ENCODE measurements at regions not wholly inside any gene's neighbourhood (a gene's known extent, or its start where the extent isn't known, plus 50 kb on each side); places are given as distances from the start of the nearest gene placed in this dataset.

DNA sequence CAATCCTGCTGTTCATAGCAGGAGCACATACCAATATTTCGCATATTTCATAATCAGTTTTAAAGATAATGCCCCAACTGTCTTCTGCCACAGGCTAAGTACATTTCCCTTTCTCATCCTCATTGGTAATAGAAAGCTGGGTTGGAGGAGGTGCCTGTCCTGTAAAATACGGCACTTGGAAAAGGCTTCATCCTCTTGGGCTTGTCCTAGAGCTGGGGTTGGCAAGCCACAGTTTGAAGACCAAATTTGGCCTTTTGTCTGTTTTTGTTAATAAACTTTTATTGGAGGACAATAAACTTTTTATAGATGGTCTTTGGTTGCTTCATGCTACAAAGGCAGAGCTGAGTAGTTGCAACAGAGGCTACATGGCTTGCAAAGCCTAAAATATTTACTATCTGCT, 997.8 kb upstream of the CDH18 start:
- no peaks in the 10 kb centered on the region for H3K79me2 ChIP-seq (ENCODE audit: insufficient read depth, low read length)
- no peak overlapping the region for H3K9ac ChIP-seq (ENCODE audit: low read depth, low read length)
- H3K36me3 ChIP-seq (ENCODE audit: insufficient read depth, low read length) = no peaks in the 10 kb centered on the region
- H3K27ac ChIP-seq (ENCODE audit: low read length) = no peak overlapping the region
- H3K4me2 ChIP-seq (ENCODE audit: insufficient read depth, low read length) = no peak overlapping the region
- H3K4me3 ChIP-seq (ENCODE audit: low read depth in 1 of 2, low read length in 2 of 2) = no peak overlapping the region
- no peaks in the 10 kb centered on the region for H3K9me3 ChIP-seq (ENCODE audit: insufficient read depth, low read length, severe bottlenecking)
- H4K20me1 ChIP-seq (ENCODE audit: insufficient read depth, low read length) = no peaks in the 10 kb centered on the region
- H3K4me1 ChIP-seq (ENCODE audit: insufficient read depth, low read length) = no peaks in the 10 kb centered on the region
- DNase-seq (no peak), ATAC-seq (ENCODE audit: insufficient read depth, low read depth) (no peak)
- TF ChIP-seq EZH2 (IDR thresholded peaks at IDR 0.05; ENCODE audit: borderline replicate concordance, low read depth, low read length, severe bottlenecking) = no peak
- TF ChIP-seq, protein P1, sequence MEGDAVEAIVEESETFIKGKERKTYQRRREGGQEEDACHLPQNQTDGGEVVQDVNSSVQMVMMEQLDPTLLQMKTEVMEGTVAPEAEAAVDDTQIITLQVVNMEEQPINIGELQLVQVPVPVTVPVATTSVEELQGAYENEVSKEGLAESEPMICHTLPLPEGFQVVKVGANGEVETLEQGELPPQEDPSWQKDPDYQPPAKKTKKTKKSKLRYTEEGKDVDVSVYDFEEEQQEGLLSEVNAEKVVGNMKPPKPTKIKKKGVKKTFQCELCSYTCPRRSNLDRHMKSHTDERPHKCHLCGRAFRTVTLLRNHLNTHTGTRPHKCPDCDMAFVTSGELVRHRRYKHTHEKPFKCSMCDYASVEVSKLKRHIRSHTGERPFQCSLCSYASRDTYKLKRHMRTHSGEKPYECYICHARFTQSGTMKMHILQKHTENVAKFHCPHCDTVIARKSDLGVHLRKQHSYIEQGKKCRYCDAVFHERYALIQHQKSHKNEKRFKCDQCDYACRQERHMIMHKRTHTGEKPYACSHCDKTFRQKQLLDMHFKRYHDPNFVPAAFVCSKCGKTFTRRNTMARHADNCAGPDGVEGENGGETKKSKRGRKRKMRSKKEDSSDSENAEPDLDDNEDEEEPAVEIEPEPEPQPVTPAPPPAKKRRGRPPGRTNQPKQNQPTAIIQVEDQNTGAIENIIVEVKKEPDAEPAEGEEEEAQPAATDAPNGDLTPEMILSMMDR (IDR thresholded peaks at IDR 0.05; ENCODE audit: borderline replicate concordance, extremely low read depth, low read length, poor library complexity, severe bottlenecking) = no peak
- no peaks in the 10 kb centered on the region for H3K27me3 ChIP-seq (ENCODE audit: insufficient read depth, low read length, poor library complexity)
- no peak overlapping the region for H2AFZ ChIP-seq (ENCODE audit: low read depth, low read length)

DNA sequence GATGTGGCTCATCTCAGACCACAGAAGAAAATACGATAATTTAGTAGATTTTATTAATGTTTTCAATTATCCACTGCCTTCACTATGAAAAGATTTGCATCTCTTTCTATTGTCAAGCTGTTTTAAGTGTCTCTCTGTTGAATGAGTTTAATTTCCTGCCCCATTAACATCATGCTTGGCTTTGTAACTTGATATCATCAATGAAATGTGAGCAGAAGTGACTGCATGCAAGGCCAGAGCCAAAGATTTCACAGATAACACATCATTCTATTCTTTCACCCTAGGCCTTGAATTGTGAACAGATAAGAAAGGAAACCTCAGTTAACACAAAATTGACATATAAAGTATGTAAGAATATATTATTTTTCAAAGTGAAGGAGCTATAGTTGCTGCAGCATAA, 986.4 kb upstream of the CDH18 start:
- Histone ChIP-seq H3K27ac (ENCODE audit: low read length) (no peak overlapping the region), H3K36me3 (ENCODE audit: insufficient read depth, low read length) (no peaks in the 10 kb centered on the region), H4K20me1 (ENCODE audit: insufficient read depth, low read length) (no peaks in the 10 kb centered on the region), H3K4me2 (ENCODE audit: insufficient read depth, low read length) (no peak overlapping the region), H3K4me1 (ENCODE audit: insufficient read depth, low read length) (no peaks in the 10 kb centered on the region), H3K9ac (ENCODE audit: low read depth, low read length) (no peak overlapping the region), H3K27me3 (ENCODE audit: insufficient read depth, low read length, poor library complexity) (no peaks in the 10 kb centered on the region), H2AFZ (ENCODE audit: low read depth, low read length) (no peak overlapping the region), H3K4me3 (ENCODE audit: low read depth in 1 of 2, low read length in 2 of 2) (no peak overlapping the region), H3K9me3 (ENCODE audit: insufficient read depth, low read length, severe bottlenecking) (no peaks in the 10 kb centered on the region), H3K79me2 (ENCODE audit: insufficient read depth, low read length) (no peaks in the 10 kb centered on the region)
- ATAC-seq (ENCODE audit: insufficient read depth, low read depth) (no peak), DNase-seq (no peak)
- no peak for TF ChIP-seq EZH2 (IDR thresholded peaks at IDR 0.05; ENCODE audit: borderline replicate concordance, low read depth, low read length, severe bottlenecking)
- TF ChIP-seq, protein P1 (IDR thresholded peaks at IDR 0.05; ENCODE audit: borderline replicate concordance, extremely low read depth, low read length, poor library complexity, severe bottlenecking) = no peak

DNA sequence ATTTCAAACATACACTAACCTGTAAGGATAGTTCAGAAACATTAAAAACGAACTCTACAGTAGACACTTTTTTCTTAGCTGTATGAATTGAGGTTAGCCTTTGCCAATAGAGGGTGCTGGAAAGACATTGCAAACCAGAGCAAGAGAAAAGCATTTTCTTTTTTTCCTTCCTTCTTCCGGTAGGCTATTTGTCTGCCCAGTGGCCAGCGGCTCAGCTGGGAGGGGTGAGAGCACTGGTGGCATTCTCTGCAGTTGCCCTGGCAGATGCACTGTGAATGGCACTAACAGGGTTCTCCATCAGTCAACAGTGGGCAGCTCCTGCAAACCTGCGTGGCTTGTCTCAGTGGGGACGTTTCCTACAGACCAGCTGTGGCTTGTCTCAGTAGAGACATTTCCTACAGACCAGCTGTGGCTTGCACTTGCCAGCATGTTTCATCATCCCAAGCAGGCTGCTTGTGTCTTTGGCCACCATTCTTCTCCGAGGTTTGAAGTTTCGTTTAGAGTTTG, 984.5 kb upstream of the CDH18 start:
- ATAC-seq (ENCODE audit: insufficient read depth, low read depth) = no peak

More for the DNA sequence above, 984.5 kb upstream of the CDH18 start:
- Histone ChIP-seq H3K79me2 (ENCODE audit: insufficient read depth, low read length) (no peaks in the 10 kb centered on the region), H3K4me2 (ENCODE audit: insufficient read depth, low read length) (no peak overlapping the region), H3K4me3 (ENCODE audit: low read depth in 1 of 2, low read length in 2 of 2) (no peak overlapping the region), H3K27me3 (ENCODE audit: insufficient read depth, low read length, poor library complexity) (no peaks in the 10 kb centered on the region), H4K20me1 (ENCODE audit: insufficient read depth, low read length) (no peaks in the 10 kb centered on the region), H3K36me3 (ENCODE audit: insufficient read depth, low read length) (no peaks in the 10 kb centered on the region), H3K9me3 (ENCODE audit: insufficient read depth, low read length, severe bottlenecking) (no peaks in the 10 kb centered on the region), H3K9ac (ENCODE audit: low read depth, low read length) (no peak overlapping the region), H3K4me1 (ENCODE audit: insufficient read depth, low read length) (no peaks in the 10 kb centered on the region), H3K27ac (ENCODE audit: low read length) (no peak overlapping the region), H2AFZ (ENCODE audit: low read depth, low read length) (no peak overlapping the region)
- DNase-seq = no peak
- TF ChIP-seq, protein P1 (IDR thresholded peaks at IDR 0.05; ENCODE audit: borderline replicate concordance, extremely low read depth, low read length, poor library complexity, severe bottlenecking) = no peak
- no peak for TF ChIP-seq EZH2 (IDR thresholded peaks at IDR 0.05; ENCODE audit: borderline replicate concordance, low read depth, low read length, severe bottlenecking)

Data from DND-41 (cell line).